ENCODE measurements at regions not wholly inside any gene's neighbourhood (a gene's known extent, or its start where the extent isn't known, plus 50 kb on each side); places are given as distances from the start of the nearest gene placed in this dataset.

GRCh38 chr11:70916351-70916750 lies 336.0 kb downstream of the SHANK2 start:
- no peak for DNase-seq (ENCODE audit: low read depth)

GRCh38 chr11:70918242-70918641 lies 334.1 kb downstream of the SHANK2 start:
- no peak for DNase-seq (ENCODE audit: low read depth)

GRCh38 chr11:70921804-70922203 lies 330.6 kb downstream of the SHANK2 start:
- DNase-seq (ENCODE audit: low read depth), result no peak

GRCh38 chr11:70924108-70924507 lies 328.3 kb downstream of the SHANK2 start:
- no peak for DNase-seq (ENCODE audit: low read depth)

- no peak for DNase-seq (ENCODE audit: low read depth)
Measured at GRCh38 chr11:70925238-70925637, 327.1 kb downstream of the SHANK2 start.

- DNase-seq (ENCODE audit: low read depth), result no peak
Measured at GRCh38 chr11:70926543-70927201, 325.7 kb downstream of the SHANK2 start.

GRCh38 chr11:70928854-70929598 lies 323.4 kb downstream of the SHANK2 start:
- DNase-seq (ENCODE audit: low read depth), result no peak

GRCh38 chr11:70930215-70930614 lies 322.2 kb downstream of the SHANK2 start:
- no peak for DNase-seq (ENCODE audit: low read depth)

- DNase-seq (ENCODE audit: low read depth), result no peak
Measured at GRCh38 chr11:70931430-70931829, 320.9 kb downstream of the SHANK2 start.

- no peak for DNase-seq (ENCODE audit: low read depth)
Measured at GRCh38 chr11:70933981-70934583, 318.3 kb downstream of the SHANK2 start.

- no peak for DNase-seq (ENCODE audit: low read depth)
Measured at GRCh38 chr11:70935006-70935768, 317.2 kb downstream of the SHANK2 start.

- DNase-seq (ENCODE audit: low read depth), result no peak
Measured at GRCh38 chr11:70942593-70942992, 309.8 kb downstream of the SHANK2 start.

GRCh38 chr11:70944141-70944540 lies 308.2 kb downstream of the SHANK2 start:
- DNase-seq (ENCODE audit: low read depth), result no peak

GRCh38 chr11:70944636-70945035 lies 307.7 kb downstream of the SHANK2 start:
- no peak for DNase-seq (ENCODE audit: low read depth)

- DNase-seq (ENCODE audit: low read depth), result no peak
Measured at GRCh38 chr11:70948398-70948797, 304.0 kb downstream of the SHANK2 start.

GRCh38 chr11:70948855-70949531 lies 303.4 kb downstream of the SHANK2 start:
- DNase-seq (ENCODE audit: low read depth), result no peak

GRCh38 chr11:70951139-70951804 lies 301.1 kb downstream of the SHANK2 start:
- DNase-seq (ENCODE audit: low read depth), result no peak

- DNase-seq (ENCODE audit: low read depth), result no peak
Measured at GRCh38 chr11:70952191-70952590, 300.2 kb downstream of the SHANK2 start.

- DNase-seq (ENCODE audit: low read depth), result no peak
Measured at GRCh38 chr11:70953720-70954119, 298.7 kb downstream of the SHANK2 start.

GRCh38 chr11:70954471-70954870 lies 297.9 kb downstream of the SHANK2 start:
- DNase-seq (ENCODE audit: low read depth), result no peak
